Renal pelvis (tissue), 1 donor: ENCODE measurements at regions not wholly inside any gene's neighbourhood (a gene's known extent, or its start where the extent isn't known, plus 50 kb on each side); places are given as distances from the start of the nearest gene placed in this dataset.
A peak's percentile ranks its signal among the peaks of the same experiment; 100 is the strongest.

Experiments used
- DNase-seq: peaks from one replicate; pipeline ENCODE4 v3.0.0-alpha.2; 2013

GRCh38 chr11:70703141-70704064 is 305.1 kb downstream of the CTTN start:
- DNase-seq = peak; percentile 43

- no peak for DNase-seq
Observed at GRCh38 chr11:70705097-70705496, 306.8 kb downstream of the CTTN start.

- DNase-seq = no peak
Observed at GRCh38 chr11:70705930-70706329, 307.6 kb downstream of the CTTN start.

GRCh38 chr11:70707821-70708220 is 309.5 kb downstream of the CTTN start:
- DNase-seq = no peak

- DNase-seq = no peak
Observed at GRCh38 chr11:70709596-70709995, 311.3 kb downstream of the CTTN start.

GRCh38 chr11:70710192-70710591 is 311.9 kb downstream of the CTTN start:
- DNase-seq = no peak

- no peak for DNase-seq
Observed at GRCh38 chr11:70710601-70711000, 312.3 kb downstream of the CTTN start.

- DNase-seq = no peak
Observed at GRCh38 chr11:70711095-70711910, 313.0 kb downstream of the CTTN start.

- no peak for DNase-seq
Observed at GRCh38 chr11:70711911-70712185, 313.5 kb downstream of the CTTN start.

- DNase-seq = no peak
Observed at GRCh38 chr11:70712471-70712870, 314.1 kb downstream of the CTTN start.

GRCh38 chr11:70713086-70713835 is 314.9 kb downstream of the CTTN start:
- no peak for DNase-seq

GRCh38 chr11:70713988-70714665 is 315.8 kb downstream of the CTTN start:
- no peak for DNase-seq

- DNase-seq = no peak
Observed at GRCh38 chr11:70715166-70715951, 317.0 kb downstream of the CTTN start.

GRCh38 chr11:70716216-70716615 is 317.9 kb downstream of the CTTN start:
- no peak for DNase-seq

- DNase-seq = no peak
Observed at GRCh38 chr11:70716986-70717775, 318.9 kb downstream of the CTTN start.

GRCh38 chr11:70717936-70718595 is 319.7 kb downstream of the CTTN start:
- no peak for DNase-seq

GRCh38 chr11:70719516-70719915 is 321.2 kb downstream of the CTTN start:
- no peak for DNase-seq

- no peak for DNase-seq
Observed at GRCh38 chr11:70720281-70720680, 322.0 kb downstream of the CTTN start.

GRCh38 chr11:70721006-70721405 is 322.7 kb downstream of the CTTN start:
- DNase-seq = no peak

GRCh38 chr11:70725278-70725677 is 326.9 kb downstream of the CTTN start:
- DNase-seq = no peak
